ENCODE measurements at regions not wholly inside any gene's neighbourhood (a gene's known extent, or its start where the extent isn't known, plus 50 kb on each side); places are given as distances from the start of the nearest gene placed in this dataset.

DNA sequence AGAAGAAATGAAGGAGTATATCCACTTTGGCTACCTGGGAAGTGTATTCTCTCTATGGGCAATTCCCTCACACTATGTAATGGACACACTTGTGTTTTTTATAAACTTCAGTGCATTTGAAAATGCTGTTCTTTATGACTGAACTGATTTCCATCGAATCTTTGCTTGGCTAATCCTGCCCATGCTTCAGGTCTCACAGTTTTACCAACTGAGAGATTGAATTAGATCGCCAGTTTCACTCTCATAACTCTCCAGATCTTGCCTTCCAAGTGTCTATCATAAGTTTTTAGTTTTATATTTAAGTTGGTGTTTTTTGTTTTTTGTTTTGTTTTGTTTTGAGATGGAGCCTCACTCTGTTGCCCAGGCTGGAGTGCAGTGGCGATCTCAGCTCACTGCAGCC is 73.5 kb upstream of the MBNL1 start:
- Histone ChIP-seq H3K4me3 (ENCODE audit: low read depth in 1 of 2, low read length in 2 of 2) (no peak overlapping the region), H3K79me2 (ENCODE audit: insufficient read depth, low read length) (peaks cover 94% of the 10 kb centered on the region), H3K4me2 (ENCODE audit: insufficient read depth, low read length) (no peak overlapping the region; the same call in 1 of the 2 replicates), H3K9ac (ENCODE audit: low read depth, low read length) (no peak overlapping the region), H3K27ac (ENCODE audit: low read length) (peak overlapping the region; percentile 88), H4K20me1 (ENCODE audit: insufficient read depth, low read length) (no peaks in the 10 kb centered on the region), H3K36me3 (ENCODE audit: insufficient read depth, low read length) (no peaks in the 10 kb centered on the region), H3K4me1 (ENCODE audit: insufficient read depth, low read length) (peaks cover 81% of the 10 kb centered on the region), H3K9me3 (ENCODE audit: insufficient read depth, low read length, severe bottlenecking) (no peaks in the 10 kb centered on the region), H3K27me3 (ENCODE audit: insufficient read depth, low read length, poor library complexity) (no peaks in the 10 kb centered on the region), H2AFZ (ENCODE audit: low read depth, low read length) (no peak overlapping the region)
- ATAC-seq (ENCODE audit: insufficient read depth, low read depth), result no peak
- TF ChIP-seq CTCF (IDR thresholded peaks at IDR 0.05; ENCODE audit: borderline replicate concordance, extremely low read depth, low read length, poor library complexity, severe bottlenecking) (no peak), EZH2 (IDR thresholded peaks at IDR 0.05; ENCODE audit: borderline replicate concordance, low read depth, low read length, severe bottlenecking) (no peak)
- DNase-seq, result no peak

DNA sequence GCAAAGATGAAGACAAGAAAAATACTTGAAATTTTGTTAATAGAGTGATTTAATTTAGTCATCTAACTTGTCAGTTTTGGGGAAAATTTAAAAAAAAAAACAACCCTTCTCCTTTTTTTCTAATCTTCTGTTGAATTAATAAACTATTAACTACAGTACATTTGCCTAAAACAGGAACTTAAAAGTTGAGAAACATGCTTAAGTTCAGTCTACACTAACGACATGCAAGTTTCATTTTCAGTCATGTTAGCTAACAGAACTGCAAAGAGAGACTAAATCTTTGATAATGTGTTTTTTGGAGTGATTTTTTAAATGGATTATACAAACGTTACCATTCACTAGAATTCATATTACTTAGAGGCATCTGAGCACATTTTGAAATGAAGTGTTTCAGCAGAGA is 71.9 kb upstream of the MBNL1 start:
- Histone ChIP-seq H3K27me3 (ENCODE audit: insufficient read depth, low read length, poor library complexity) (no peaks in the 10 kb centered on the region), H3K4me3 (ENCODE audit: low read depth in 1 of 2, low read length in 2 of 2) (peak overlapping the region; percentile 14 to 44; a peak in 3 of 4 replicates), H3K27ac (ENCODE audit: low read length) (peak overlapping the region; percentile 91), H3K36me3 (ENCODE audit: insufficient read depth, low read length) (no peaks in the 10 kb centered on the region), H2AFZ (ENCODE audit: low read depth, low read length) (peak overlapping the region; percentile 51; the same call in 1 of the 2 replicates), H3K79me2 (ENCODE audit: insufficient read depth, low read length) (peaks cover 96% of the 10 kb centered on the region), H3K4me1 (ENCODE audit: insufficient read depth, low read length) (peaks cover 82% of the 10 kb centered on the region), H3K9me3 (ENCODE audit: insufficient read depth, low read length, severe bottlenecking) (no peaks in the 10 kb centered on the region), H4K20me1 (ENCODE audit: insufficient read depth, low read length) (no peaks in the 10 kb centered on the region), H3K9ac (ENCODE audit: low read depth, low read length) (peak overlapping the region; percentile 71), H3K4me2 (ENCODE audit: insufficient read depth, low read length) (peak overlapping the region; percentile 60)
- no peak for TF ChIP-seq EZH2 (IDR thresholded peaks at IDR 0.05; ENCODE audit: borderline replicate concordance, low read depth, low read length, severe bottlenecking)
- TF ChIP-seq CTCF (IDR thresholded peaks at IDR 0.05; ENCODE audit: borderline replicate concordance, extremely low read depth, low read length, poor library complexity, severe bottlenecking), result no peak
- ATAC-seq (ENCODE audit: insufficient read depth, low read depth) (no peak), DNase-seq (no peak)

DNA sequence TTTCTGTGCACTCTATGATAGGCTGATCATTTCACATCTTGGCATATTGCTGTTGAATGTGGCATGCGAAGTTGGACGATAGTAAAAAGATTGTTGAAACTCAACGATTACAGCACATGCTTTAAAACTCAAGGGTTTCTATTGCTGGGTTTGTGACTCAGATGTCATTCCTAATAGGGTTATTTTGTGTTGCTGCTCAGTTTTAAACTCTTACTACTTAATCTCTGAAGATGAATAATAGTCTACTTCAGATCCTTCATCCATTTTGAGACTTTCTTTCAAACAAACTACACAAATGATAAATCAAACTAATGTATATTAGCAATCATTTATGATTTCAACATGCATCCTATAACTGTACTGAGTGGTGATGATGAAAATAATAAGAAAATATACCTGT is 71.3 kb upstream of the MBNL1 start:
- H3K27ac ChIP-seq (ENCODE audit: low read length), result peak overlapping the region; percentile 91
- no peaks in the 10 kb centered on the region for H4K20me1 ChIP-seq (ENCODE audit: insufficient read depth, low read length)
- peak overlapping the region; percentile 71 for H3K9ac ChIP-seq (ENCODE audit: low read depth, low read length)
- ATAC-seq (ENCODE audit: insufficient read depth, low read depth) (0 out of 3 replicates have a peak, but pooled peaks have one; percentile 12), DNase-seq (no peak)
- H3K9me3 ChIP-seq (ENCODE audit: insufficient read depth, low read length, severe bottlenecking), result no peaks in the 10 kb centered on the region
- no peak for TF ChIP-seq CTCF (IDR thresholded peaks at IDR 0.05; ENCODE audit: borderline replicate concordance, extremely low read depth, low read length, poor library complexity, severe bottlenecking)
- peaks cover 82% of the 10 kb centered on the region for H3K4me1 ChIP-seq (ENCODE audit: insufficient read depth, low read length)
- peaks cover 96% of the 10 kb centered on the region for H3K79me2 ChIP-seq (ENCODE audit: insufficient read depth, low read length)
- no peaks in the 10 kb centered on the region for H3K36me3 ChIP-seq (ENCODE audit: insufficient read depth, low read length)
- H3K27me3 ChIP-seq (ENCODE audit: insufficient read depth, low read length, poor library complexity), result no peaks in the 10 kb centered on the region
- peak overlapping the region in 1 of 2 experiments; percentile 27; a peak in 3 of 4 replicates for H3K4me3 ChIP-seq (ENCODE audit: low read depth in 1 of 2, low read length in 2 of 2)
- H2AFZ ChIP-seq (ENCODE audit: low read depth, low read length), result peak overlapping the region; percentile 65
- peak overlapping the region; percentile 60 for H3K4me2 ChIP-seq (ENCODE audit: insufficient read depth, low read length)

DNA sequence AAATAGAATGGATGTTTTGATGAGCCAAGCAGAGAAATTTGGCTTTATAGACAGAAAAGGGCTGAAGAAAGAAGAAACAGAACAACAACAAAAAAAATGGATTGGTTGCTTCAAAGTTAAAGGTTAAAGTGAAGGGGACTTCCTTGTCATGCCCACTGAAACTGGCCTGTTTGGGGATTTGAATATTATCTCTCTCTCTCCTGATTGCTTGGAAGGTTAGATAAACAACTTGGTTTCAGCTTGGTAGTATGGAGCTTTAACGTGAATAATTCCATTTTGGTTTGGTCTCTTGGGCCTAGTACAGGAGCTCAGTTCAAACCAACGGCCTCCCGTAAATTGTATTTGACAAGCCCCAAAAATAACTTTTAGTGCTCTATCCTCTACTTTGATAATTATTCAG is 70.8 kb upstream of the MBNL1 start:
- peak overlapping the region in 1 of 2 experiments; percentile 27; a peak in 2 of 4 replicates for H3K4me3 ChIP-seq (ENCODE audit: low read depth in 1 of 2, low read length in 2 of 2)

More for the DNA sequence above, 70.8 kb upstream of the MBNL1 start:
- Histone ChIP-seq H4K20me1 (ENCODE audit: insufficient read depth, low read length) (no peaks in the 10 kb centered on the region), H2AFZ (ENCODE audit: low read depth, low read length) (peak overlapping the region; percentile 65), H3K36me3 (ENCODE audit: insufficient read depth, low read length) (no peaks in the 10 kb centered on the region), H3K27me3 (ENCODE audit: insufficient read depth, low read length, poor library complexity) (no peaks in the 10 kb centered on the region), H3K27ac (ENCODE audit: low read length) (peak overlapping the region; percentile 91), H3K79me2 (ENCODE audit: insufficient read depth, low read length) (peaks cover 96% of the 10 kb centered on the region), H3K4me1 (ENCODE audit: insufficient read depth, low read length) (peaks cover 82% of the 10 kb centered on the region), H3K4me2 (ENCODE audit: insufficient read depth, low read length) (peak overlapping the region; percentile 60), H3K9ac (ENCODE audit: low read depth, low read length) (peak overlapping the region; percentile 71), H3K9me3 (ENCODE audit: insufficient read depth, low read length, severe bottlenecking) (no peaks in the 10 kb centered on the region)
- ATAC-seq (ENCODE audit: insufficient read depth, low read depth) (no peak), DNase-seq (no peak)
- TF ChIP-seq CTCF (IDR thresholded peaks at IDR 0.05; ENCODE audit: borderline replicate concordance, extremely low read depth, low read length, poor library complexity, severe bottlenecking), result no peak
- TF ChIP-seq EZH2 (IDR thresholded peaks at IDR 0.05; ENCODE audit: borderline replicate concordance, low read depth, low read length, severe bottlenecking), result no peak

Data from DND-41 (cell line).